AG09319 (cell line): ENCODE measurements at regions not wholly inside any gene's neighbourhood (a gene's known extent, or its start where the extent isn't known, plus 50 kb on each side); places are given as distances from the start of the nearest gene placed in this dataset.

Experiments
- DNase-seq: peaks from one replicate; pipeline ENCODE4 v3.0.0-alpha.2; 2010; ENCODE audit warnings: low read depth; ENCODE audit errors: extremely low read depth
- TF ChIP-seq, protein P1 (sequence below): IDR thresholded peaks from 2 replicates; pipeline ENCODE4 v1.5.1; 2011; ENCODE audit warnings: low read depth, mild to moderate bottlenecking, inconsistent platforms, low read length, moderate library complexity

DNA sequence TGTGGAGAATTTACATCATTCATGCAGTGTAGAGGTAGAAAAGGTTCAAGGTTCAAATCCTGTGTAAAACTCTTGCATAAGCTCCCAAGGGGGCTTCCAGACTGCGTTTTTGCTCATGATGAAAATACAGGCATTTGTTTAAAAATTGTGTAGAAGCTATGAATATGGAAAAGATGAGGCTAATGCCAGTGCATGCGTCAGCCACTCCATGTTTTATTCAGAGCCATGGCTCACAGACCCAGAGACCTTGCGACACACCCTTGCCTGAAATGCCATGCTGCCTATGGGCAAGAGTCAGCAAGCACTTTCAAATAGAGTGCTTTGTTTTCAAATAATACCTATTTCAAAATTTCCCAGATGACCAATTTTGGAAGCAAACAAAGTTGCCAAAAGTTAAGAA is 262.3 kb downstream of the TRIB2 start:
- DNase-seq = no peak

DNA sequence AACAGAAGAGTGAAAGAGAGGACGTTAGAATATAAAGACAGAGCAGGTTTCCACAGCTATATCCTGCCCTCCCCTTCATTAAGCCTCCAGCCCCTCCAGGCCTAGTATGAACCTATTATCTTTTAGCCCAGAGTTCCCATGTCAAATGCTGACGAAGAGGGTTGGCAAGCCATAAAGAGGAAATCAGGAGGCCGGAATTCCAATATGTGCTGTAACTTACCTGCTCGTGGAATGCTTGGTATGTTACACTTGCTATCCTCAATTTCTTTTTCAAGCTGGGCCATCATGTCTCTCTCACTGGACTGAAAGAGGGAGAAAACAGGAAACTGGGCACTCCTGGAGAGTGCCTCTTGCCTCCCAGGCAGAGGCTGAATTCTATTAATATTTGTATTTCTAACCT is 264.1 kb downstream of the TRIB2 start:
- no peak for DNase-seq
- TF ChIP-seq, protein P1, sequence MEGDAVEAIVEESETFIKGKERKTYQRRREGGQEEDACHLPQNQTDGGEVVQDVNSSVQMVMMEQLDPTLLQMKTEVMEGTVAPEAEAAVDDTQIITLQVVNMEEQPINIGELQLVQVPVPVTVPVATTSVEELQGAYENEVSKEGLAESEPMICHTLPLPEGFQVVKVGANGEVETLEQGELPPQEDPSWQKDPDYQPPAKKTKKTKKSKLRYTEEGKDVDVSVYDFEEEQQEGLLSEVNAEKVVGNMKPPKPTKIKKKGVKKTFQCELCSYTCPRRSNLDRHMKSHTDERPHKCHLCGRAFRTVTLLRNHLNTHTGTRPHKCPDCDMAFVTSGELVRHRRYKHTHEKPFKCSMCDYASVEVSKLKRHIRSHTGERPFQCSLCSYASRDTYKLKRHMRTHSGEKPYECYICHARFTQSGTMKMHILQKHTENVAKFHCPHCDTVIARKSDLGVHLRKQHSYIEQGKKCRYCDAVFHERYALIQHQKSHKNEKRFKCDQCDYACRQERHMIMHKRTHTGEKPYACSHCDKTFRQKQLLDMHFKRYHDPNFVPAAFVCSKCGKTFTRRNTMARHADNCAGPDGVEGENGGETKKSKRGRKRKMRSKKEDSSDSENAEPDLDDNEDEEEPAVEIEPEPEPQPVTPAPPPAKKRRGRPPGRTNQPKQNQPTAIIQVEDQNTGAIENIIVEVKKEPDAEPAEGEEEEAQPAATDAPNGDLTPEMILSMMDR = no peak

More for the DNA sequence above, 262.3 kb downstream of the TRIB2 start:
- TF ChIP-seq, protein P1 = no peak

DNA sequence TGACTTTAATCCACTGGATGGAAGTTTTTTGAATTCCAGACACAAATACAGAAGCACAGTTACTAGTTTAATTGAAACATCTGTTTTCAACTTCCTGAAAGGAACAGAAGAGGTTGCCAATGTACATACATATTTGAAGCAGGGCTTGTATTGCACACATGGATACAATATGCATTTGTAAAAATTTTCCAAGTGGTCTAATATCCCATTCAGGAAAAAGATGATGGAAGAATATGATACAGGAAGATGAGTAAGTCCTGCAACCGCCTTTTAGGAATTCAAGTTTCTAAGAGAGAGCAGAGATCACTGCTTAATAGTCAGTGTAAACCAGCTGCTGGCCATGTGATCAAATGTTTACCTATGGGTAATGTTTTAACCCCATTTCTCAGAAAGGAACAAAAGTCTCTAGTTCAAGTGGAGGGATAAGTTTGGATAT is 265.4 kb downstream of the TRIB2 start:
- TF ChIP-seq, protein P1 = no peak
- DNase-seq = peak; percentile 27

DNA sequence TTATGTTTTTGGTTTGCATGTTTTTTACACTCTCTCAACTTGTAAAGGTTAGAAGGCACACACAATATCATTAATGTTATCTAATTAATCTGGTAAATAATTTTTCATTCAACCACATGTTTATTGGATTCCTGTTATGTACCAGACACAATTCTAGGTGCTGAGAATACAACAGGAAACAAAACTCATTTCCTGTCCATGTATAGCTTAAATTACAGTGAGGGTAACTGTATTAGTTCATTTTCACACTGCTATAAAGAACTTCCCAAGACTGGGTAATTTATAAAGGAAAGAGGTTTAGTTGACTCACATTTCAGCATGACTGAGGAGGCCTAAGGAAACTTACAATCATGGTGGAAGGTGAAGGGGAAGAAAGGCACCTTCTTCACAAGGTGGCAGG is 270.5 kb downstream of the TRIB2 start:
- TF ChIP-seq, protein P1 = no peak
- DNase-seq = no peak

DNA sequence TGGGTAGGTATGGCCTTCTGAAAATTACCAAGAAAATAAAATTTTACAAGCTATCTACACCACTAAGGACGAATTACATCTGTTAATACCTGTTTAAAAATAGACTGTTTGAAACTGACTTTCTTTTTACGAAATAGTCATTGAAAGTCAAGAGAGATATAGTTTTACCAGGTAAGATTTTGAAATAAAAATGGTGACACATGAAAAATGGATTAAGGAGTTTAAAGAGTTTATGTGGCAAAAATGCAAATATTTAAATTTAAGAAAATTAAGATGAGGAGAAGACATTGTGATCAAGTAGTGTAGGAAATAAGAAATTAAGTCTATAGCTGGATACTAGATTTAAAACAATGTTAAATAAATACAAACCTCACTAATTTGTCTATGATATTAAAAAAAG is 271.5 kb downstream of the TRIB2 start:
- DNase-seq = no peak
- TF ChIP-seq, protein P1 = no peak

DNA sequence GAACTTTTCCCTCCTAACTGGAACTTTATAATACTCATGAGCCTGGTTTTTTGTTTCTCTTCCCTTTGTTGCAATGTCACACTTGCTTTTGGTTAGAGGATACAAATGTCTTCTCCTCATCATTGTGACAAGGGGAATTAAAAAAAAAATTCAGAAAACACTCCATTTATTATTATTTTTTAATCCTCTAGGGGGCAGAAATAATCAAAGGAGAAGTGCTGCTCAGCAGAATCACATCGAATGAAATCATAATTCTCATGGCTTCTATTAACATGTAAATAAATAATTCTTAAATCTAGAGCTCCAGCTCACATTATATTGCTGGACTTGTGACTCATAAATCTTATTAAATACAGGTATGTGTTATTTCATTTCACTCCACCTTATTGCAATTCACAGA is 273.8 kb downstream of the TRIB2 start:
- no peak for DNase-seq
- TF ChIP-seq, protein P1 = peak; percentile 24

DNA sequence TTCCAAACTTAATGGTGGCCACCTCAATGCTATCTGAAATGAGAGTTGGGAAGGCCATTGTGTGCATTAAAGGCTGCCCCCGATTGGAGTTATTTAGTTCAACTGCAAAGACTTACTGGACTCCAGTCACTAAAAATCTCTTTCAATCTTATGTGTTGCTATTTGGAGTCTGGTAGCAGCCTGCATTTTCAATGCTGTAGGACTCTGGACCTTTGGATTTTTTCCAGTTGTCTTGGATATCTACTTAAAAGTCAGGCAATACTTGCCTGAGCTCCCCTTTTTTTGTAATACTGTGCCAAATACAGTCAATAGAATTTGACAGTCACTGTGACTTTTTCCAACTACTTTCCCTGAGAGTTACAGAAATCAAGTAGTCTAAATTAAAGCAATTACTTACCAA is 281.9 kb downstream of the TRIB2 start:
- DNase-seq = no peak
- TF ChIP-seq, protein P1 = no peak
